HepG2 (cell line): ENCODE measurements at regions not wholly inside any gene's neighbourhood (a gene's known extent, or its start where the extent isn't known, plus 50 kb on each side); places are given as distances from the start of the nearest gene placed in this dataset.

Experiments used
- ATF1 ChIP-seq: IDR thresholded peaks from 2 replicates; pipeline ENCODE4 v1.6.1; 2016; ENCODE audit warnings: mild to moderate bottlenecking, control low read depth
- KLF6 ChIP-seq: IDR thresholded peaks from 2 replicates; pipeline ENCODE4 v1.8.0; 2016; ENCODE audit warnings: missing biosample characterization, missing genetic modification reagents
- MAF1 ChIP-seq: sonication (generic); formaldehyde crosslinking; IDR thresholded peaks from 2 replicates; pipeline ENCODE4 v1.5.0; 2020; ENCODE audit warnings: missing genetic modification reagents, borderline replicate concordance
- NFE2L1 ChIP-seq: sonication (generic); formaldehyde crosslinking; IDR thresholded peaks from 2 replicates; pipeline ENCODE4 v1.4.0; 2020; ENCODE audit warnings: missing genetic modification reagents, mild to moderate bottlenecking, borderline replicate concordance
- SAP130 ChIP-seq: IDR thresholded peaks from 2 replicates; pipeline ENCODE4 v1.6.1; 2016; ENCODE audit warnings: low read depth
- TCF7 ChIP-seq: sonication (generic); IDR thresholded peaks from 2 replicates; pipeline ENCODE4 v1.6.1; 2016; ENCODE audit warnings: antibody characterized with exemption, low read depth
- TEAD2 ChIP-seq: sonication (generic); formaldehyde crosslinking; IDR thresholded peaks from 2 replicates; pipeline ENCODE4 v1.9.0; 2021; ENCODE audit warnings: missing genetic modification reagents
- TMF1 ChIP-seq: sonication (generic); formaldehyde crosslinking; IDR thresholded peaks from 2 replicates; pipeline ENCODE4 v1.8.1; 2022; ENCODE audit warnings: low read depth, missing genetic modification reagents
- ZBTB44 ChIP-seq: sonication (generic); formaldehyde crosslinking; IDR thresholded peaks from 2 replicates; pipeline ENCODE4 v1.4.0; 2020; ENCODE audit warnings: missing genetic modification reagents
- ZNF510 ChIP-seq: sonication (generic); formaldehyde crosslinking; IDR thresholded peaks from 2 replicates; pipeline ENCODE4 v1.4.0; 2020; ENCODE audit warnings: low read depth, mild to moderate bottlenecking, missing genetic modification reagents

- TF ChIP-seq MAF1 (CRISPR knock-in tag), result no peak
- TF ChIP-seq ZNF510 (CRISPR knock-in tag), result no peak
- no peak for TF ChIP-seq ATF1
- TF ChIP-seq NFE2L1 (CRISPR knock-in tag), result no peak
- TF ChIP-seq KLF6 (CRISPR knock-in tag), result 0 out of 2 replicates have a peak, but pooled peaks have one; percentile 29
- no peak for TF ChIP-seq TEAD2
- TF ChIP-seq SAP130 (CRISPR knock-in tag), result peak; percentile 87
- peak; percentile 61; the same call in 1 of the 2 replicates for TF ChIP-seq TCF7
- no peak for TF ChIP-seq ZBTB44 (CRISPR knock-in tag)
- TF ChIP-seq TMF1 (CRISPR knock-in tag), result no peak
Measured at GRCh38 chr9:129252937-129253802, 75.1 kb upstream of the IER5L start.
